Body of pancreas (tissue), 4 donors: ENCODE measurements at regions not wholly inside any gene's neighbourhood (a gene's known extent, or its start where the extent isn't known, plus 50 kb on each side); places are given as distances from the start of the nearest gene placed in this dataset.

Source experiments
- CTCF ChIP-seq, 7 experiments: fragments of 450-650 bp in 4 of 7; fragments of 200-600 bp in 3 of 7; sonication (generic) in 3 of 7; IDR thresholded peaks; one replicate each; pipeline ENCODE4 v1.5.1; 2016 to 2019; ENCODE audit warnings: antibody characterized with exemption in 7 of 7
- POLR2A ChIP-seq, 3 donors: fragments of 450-650 bp; IDR thresholded peaks; one replicate each; pipeline ENCODE4 v1.6.1; 2016; ENCODE audit warnings: antibody characterized with exemption in 3 of 3, mild to moderate bottlenecking in 2 of 3

- no peak for TF ChIP-seq CTCF (IDR thresholded peaks at IDR 0.05)
- TF ChIP-seq POLR2A (IDR thresholded peaks at IDR 0.05), result no peak
Measured at GRCh38 chr6:16819752-16820151, 58.5 kb upstream of the ATXN1 start.
